GM12878 (cell line): ENCODE measurements at regions not wholly inside any gene's neighbourhood (a gene's known extent, or its start where the extent isn't known, plus 50 kb on each side); places are given as distances from the start of the nearest gene placed in this dataset.
A peak's percentile ranks its signal among the peaks of the same experiment; 100 is the strongest.

Experiments
- CHD2 ChIP-seq: IDR thresholded peaks from 2 replicates; pipeline ENCODE4 v1.6.1; 2011; ENCODE audit warnings: low read depth, low read length, improper control_type of control experiment, borderline replicate concordance
- EP300 ChIP-seq, 2 experiments: fragments of 150-350 bp in 1 of 2; IDR thresholded peaks; 2 replicates each; pipeline ENCODE4 v1.6.1; 2011 to 2012; ENCODE audit warnings: low read depth in 2 of 2, low read length in 2 of 2, borderline replicate concordance in 1 of 2, improper control_type of control experiment in 1 of 2, inconsistent platforms in 1 of 2; ENCODE audit not compliant: control insufficient read depth in 1 of 2
- RB1 ChIP-seq: fragments of 450-650 bp; formaldehyde crosslinking; IDR thresholded peaks from 2 replicates; pipeline ENCODE4 v1.6.1; 2017; ENCODE audit warnings: mild to moderate bottlenecking, borderline replicate concordance
- TCF3 ChIP-seq: IDR thresholded peaks from 2 replicates; pipeline ENCODE4 v1.6.1; 2012; ENCODE audit warnings: low read depth, mild to moderate bottlenecking, low read length, borderline replicate concordance; ENCODE audit not compliant: insufficient read depth
- TF ChIP-seq, protein P1 (sequence below): fragments of 450-650 bp; formaldehyde crosslinking; IDR thresholded peaks from 2 replicates; pipeline ENCODE4 v1.4.0; 2022; ENCODE audit warnings: mild to moderate bottlenecking, moderate library complexity
- TF ChIP-seq, protein P2 (sequence below): fragments of 450-650 bp; conservative IDR thresholded peaks from 2 replicates; pipeline ENCODE4 v1.6.1; 2017; ENCODE audit warnings: mild to moderate bottlenecking, moderate library complexity
- TF ChIP-seq, protein P3 (sequence below): fragments of 450-650 bp; formaldehyde crosslinking; IDR thresholded peaks from 2 replicates; pipeline ENCODE4 v1.4.0; 2020; ENCODE audit warnings: mild to moderate bottlenecking, moderate library complexity

DNA sequence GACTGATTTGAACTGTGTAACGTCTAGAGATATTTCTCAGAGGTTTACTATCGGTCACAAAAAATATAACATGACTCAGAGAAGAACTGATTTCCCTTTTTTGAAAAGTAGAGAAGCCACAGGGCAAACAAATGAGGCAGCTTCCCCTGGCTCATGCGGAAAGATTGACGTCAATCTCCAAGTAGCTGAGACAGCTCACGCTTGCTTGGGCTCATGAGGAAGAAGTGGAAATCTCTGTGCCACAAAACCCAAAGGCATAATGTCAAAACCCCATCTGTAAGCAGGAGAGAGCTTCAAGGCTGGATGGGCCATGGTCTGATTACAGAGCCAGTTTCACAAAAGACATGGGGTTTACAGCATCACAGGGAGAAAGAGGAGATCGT, 188.1 kb downstream of the ARL4C start (continued):
- TF ChIP-seq, protein P1, sequence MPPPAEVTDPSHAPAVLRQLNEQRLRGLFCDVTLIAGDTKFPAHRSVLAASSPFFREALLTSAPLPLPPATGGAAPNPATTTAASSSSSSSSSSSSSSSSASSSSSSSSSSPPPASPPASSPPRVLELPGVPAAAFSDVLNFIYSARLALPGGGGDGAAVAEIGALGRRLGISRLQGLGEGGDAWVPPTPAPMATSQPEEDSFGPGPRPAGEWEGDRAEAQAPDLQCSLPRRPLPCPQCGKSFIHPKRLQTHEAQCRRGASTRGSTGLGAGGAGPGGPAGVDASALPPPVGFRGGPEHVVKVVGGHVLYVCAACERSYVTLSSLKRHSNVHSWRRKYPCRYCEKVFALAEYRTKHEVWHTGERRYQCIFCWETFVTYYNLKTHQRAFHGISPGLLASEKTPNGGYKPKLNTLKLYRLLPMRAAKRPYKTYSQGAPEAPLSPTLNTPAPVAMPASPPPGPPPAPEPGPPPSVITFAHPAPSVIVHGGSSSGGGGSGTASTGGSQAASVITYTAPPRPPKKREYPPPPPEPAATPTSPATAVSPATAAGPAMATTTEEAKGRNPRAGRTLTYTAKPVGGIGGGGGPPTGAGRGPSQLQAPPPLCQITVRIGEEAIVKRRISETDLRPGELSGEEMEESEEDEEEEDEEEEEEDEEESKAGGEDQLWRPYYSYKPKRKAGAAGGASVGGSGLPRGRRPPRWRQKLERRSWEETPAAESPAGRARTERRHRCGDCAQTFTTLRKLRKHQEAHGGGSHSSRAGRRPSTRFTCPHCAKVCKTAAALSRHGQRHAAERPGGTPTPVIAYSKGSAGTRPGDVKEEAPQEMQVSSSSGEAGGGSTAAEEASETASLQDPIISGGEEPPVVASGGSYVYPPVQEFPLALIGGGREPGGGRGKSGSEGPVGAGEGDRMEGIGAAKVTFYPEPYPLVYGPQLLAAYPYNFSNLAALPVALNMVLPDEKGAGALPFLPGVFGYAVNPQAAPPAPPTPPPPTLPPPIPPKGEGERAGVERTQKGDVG = no peak
- TF ChIP-seq TCF3 (peak; percentile 63; the same call in 1 of the 2 replicates), CHD2 (0 out of 2 replicates have a peak, but pooled peaks have one; percentile 25), RB1 (no peak), EP300 (IDR thresholded peaks at IDR 0.05; ENCODE audit: borderline replicate concordance in 1 of 2, control insufficient read depth in 1 of 2, low read depth in 2 of 2, low read length in 2 of 2) (peak; percentile 83 to 90; a peak in 2 of 4 replicates)
- TF ChIP-seq, protein P2, sequence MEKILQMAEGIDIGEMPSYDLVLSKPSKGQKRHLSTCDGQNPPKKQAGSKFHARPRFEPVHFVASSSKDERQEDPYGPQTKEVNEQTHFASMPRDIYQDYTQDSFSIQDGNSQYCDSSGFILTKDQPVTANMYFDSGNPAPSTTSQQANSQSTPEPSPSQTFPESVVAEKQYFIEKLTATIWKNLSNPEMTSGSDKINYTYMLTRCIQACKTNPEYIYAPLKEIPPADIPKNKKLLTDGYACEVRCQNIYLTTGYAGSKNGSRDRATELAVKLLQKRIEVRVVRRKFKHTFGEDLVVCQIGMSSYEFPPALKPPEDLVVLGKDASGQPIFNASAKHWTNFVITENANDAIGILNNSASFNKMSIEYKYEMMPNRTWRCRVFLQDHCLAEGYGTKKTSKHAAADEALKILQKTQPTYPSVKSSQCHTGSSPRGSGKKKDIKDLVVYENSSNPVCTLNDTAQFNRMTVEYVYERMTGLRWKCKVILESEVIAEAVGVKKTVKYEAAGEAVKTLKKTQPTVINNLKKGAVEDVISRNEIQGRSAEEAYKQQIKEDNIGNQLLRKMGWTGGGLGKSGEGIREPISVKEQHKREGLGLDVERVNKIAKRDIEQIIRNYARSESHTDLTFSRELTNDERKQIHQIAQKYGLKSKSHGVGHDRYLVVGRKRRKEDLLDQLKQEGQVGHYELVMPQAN = no peak
- TF ChIP-seq, protein P3, sequence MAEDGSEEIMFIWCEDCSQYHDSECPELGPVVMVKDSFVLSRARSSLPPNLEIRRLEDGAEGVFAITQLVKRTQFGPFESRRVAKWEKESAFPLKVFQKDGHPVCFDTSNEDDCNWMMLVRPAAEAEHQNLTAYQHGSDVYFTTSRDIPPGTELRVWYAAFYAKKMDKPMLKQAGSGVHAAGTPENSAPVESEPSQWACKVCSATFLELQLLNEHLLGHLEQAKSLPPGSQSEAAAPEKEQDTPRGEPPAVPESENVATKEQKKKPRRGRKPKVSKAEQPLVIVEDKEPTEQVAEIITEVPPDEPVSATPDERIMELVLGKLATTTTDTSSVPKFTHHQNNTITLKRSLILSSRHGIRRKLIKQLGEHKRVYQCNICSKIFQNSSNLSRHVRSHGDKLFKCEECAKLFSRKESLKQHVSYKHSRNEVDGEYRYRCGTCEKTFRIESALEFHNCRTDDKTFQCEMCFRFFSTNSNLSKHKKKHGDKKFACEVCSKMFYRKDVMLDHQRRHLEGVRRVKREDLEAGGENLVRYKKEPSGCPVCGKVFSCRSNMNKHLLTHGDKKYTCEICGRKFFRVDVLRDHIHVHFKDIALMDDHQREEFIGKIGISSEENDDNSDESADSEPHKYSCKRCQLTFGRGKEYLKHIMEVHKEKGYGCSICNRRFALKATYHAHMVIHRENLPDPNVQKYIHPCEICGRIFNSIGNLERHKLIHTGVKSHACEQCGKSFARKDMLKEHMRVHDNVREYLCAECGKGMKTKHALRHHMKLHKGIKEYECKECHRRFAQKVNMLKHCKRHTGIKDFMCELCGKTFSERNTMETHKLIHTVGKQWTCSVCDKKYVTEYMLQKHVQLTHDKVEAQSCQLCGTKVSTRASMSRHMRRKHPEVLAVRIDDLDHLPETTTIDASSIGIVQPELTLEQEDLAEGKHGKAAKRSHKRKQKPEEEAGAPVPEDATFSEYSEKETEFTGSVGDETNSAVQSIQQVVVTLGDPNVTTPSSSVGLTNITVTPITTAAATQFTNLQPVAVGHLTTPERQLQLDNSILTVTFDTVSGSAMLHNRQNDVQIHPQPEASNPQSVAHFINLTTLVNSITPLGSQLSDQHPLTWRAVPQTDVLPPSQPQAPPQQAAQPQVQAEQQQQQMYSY (CRISPR knock-in tag) = no peak
- TF ChIP-seq, all 136 proteins: peak for 22
